B cell (primary cell): ENCODE measurements at regions not wholly inside any gene's neighbourhood (a gene's known extent, or its start where the extent isn't known, plus 50 kb on each side); places are given as distances from the start of the nearest gene placed in this dataset.

Experiments used
- EZH2 ChIP-seq: IDR thresholded peaks from 2 replicates; pipeline ENCODE4 v1.6.1; 2012; ENCODE audit warnings: borderline replicate concordance, low read depth, mild to moderate bottlenecking, moderate library complexity, low read length; ENCODE audit not compliant: insufficient read depth, poor library complexity, severe bottlenecking
- TF ChIP-seq, protein P1 (sequence below): fragments of 200-600 bp; IDR thresholded peaks from one replicate; pipeline ENCODE4 v1.8.0; 2022; ENCODE audit warnings: antibody characterized with exemption, mild to moderate bottlenecking

DNA sequence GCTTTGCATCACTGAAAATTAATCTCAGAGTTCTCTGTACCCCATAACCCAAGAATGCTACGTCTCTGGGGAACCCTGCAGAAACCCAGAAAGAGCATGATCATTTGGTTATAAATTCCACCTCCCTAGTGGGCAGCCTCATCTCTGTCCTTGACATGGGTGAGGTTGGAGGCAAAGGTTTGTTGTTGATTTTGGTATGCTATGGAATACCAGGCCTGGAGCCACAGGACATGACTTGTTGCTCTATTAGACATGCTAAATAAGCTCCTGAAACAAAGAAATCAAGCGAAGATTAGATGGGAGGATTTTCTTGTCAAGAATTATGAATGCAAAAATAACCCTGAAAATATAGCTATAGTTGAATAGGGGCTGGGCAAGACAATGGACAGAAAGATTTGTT lies 197.4 kb upstream of the CAMK1G start:
- TF ChIP-seq, protein P1, sequence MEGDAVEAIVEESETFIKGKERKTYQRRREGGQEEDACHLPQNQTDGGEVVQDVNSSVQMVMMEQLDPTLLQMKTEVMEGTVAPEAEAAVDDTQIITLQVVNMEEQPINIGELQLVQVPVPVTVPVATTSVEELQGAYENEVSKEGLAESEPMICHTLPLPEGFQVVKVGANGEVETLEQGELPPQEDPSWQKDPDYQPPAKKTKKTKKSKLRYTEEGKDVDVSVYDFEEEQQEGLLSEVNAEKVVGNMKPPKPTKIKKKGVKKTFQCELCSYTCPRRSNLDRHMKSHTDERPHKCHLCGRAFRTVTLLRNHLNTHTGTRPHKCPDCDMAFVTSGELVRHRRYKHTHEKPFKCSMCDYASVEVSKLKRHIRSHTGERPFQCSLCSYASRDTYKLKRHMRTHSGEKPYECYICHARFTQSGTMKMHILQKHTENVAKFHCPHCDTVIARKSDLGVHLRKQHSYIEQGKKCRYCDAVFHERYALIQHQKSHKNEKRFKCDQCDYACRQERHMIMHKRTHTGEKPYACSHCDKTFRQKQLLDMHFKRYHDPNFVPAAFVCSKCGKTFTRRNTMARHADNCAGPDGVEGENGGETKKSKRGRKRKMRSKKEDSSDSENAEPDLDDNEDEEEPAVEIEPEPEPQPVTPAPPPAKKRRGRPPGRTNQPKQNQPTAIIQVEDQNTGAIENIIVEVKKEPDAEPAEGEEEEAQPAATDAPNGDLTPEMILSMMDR, result no peak
- TF ChIP-seq EZH2, result no peak
